ENCODE measurements at regions not wholly inside any gene's neighbourhood (a gene's known extent, or its start where the extent isn't known, plus 50 kb on each side); places are given as distances from the start of the nearest gene placed in this dataset.

DNA sequence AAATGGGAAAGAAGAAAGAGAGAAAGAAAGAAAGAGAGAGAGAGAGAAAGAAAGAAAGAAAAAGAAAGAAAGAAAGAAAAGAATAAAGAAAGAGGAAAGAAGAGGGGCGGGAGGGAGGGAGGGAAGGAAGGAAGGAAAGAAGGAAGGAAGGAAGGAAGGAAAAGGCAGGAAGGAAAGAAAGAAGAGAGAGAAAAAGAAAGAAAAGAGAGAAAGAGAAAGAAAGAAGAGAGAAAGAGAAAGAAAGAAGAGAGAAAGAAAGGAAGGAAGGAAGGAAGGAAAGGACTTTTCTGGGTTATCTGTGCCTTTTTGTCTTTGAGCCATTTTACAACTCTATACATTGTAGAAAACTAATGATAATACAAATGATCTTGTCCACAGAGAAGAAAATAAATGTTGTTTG, 136.6 kb upstream of the SMAD3 start:
- no peak overlapping the region for H2AFZ ChIP-seq (ENCODE audit: low read depth)
- H3K79me2 ChIP-seq (ENCODE audit: insufficient read depth, low read depth) = no peaks in the 10 kb centered on the region
- H3K4me3 ChIP-seq (IDR thresholded peaks at IDR 0.05; ENCODE audit: insufficient read depth, low read depth, low read length) = no peak overlapping the region
- no peaks in the 10 kb centered on the region for H3K27me3 ChIP-seq (ENCODE audit: insufficient read depth, low read depth)
- no peaks in the 10 kb centered on the region for H3K4me1 ChIP-seq (ENCODE audit: low read depth, poor library complexity, severe bottlenecking)
- H3K9ac ChIP-seq = no peak overlapping the region
- no peak overlapping the region for H3K27ac ChIP-seq
- TF ChIP-seq, protein P1, sequence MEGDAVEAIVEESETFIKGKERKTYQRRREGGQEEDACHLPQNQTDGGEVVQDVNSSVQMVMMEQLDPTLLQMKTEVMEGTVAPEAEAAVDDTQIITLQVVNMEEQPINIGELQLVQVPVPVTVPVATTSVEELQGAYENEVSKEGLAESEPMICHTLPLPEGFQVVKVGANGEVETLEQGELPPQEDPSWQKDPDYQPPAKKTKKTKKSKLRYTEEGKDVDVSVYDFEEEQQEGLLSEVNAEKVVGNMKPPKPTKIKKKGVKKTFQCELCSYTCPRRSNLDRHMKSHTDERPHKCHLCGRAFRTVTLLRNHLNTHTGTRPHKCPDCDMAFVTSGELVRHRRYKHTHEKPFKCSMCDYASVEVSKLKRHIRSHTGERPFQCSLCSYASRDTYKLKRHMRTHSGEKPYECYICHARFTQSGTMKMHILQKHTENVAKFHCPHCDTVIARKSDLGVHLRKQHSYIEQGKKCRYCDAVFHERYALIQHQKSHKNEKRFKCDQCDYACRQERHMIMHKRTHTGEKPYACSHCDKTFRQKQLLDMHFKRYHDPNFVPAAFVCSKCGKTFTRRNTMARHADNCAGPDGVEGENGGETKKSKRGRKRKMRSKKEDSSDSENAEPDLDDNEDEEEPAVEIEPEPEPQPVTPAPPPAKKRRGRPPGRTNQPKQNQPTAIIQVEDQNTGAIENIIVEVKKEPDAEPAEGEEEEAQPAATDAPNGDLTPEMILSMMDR (conservative IDR thresholded peaks at IDR 0.05; ENCODE audit: low read depth, low read length) = no peak
- no peaks in the 10 kb centered on the region for H4K20me1 ChIP-seq (ENCODE audit: insufficient read depth)
- H3K36me3 ChIP-seq (ENCODE audit: insufficient read depth) = no peaks in the 10 kb centered on the region
- H3K4me2 ChIP-seq = no peak overlapping the region

GRCh38 chr15:66929843-66930402, 135.5 kb upstream of the SMAD3 start:
- Histone ChIP-seq H3K27ac (no peak overlapping the region), H3K36me3 (ENCODE audit: insufficient read depth) (no peaks in the 10 kb centered on the region), H3K4me2 (no peak overlapping the region), H3K79me2 (ENCODE audit: insufficient read depth, low read depth) (no peaks in the 10 kb centered on the region), H4K20me1 (ENCODE audit: insufficient read depth) (no peaks in the 10 kb centered on the region), H3K4me3 (IDR thresholded peaks at IDR 0.05; ENCODE audit: insufficient read depth, low read depth, low read length) (no peak overlapping the region), H3K9ac (no peak overlapping the region), H3K27me3 (ENCODE audit: insufficient read depth, low read depth) (no peaks in the 10 kb centered on the region), H3K4me1 (ENCODE audit: low read depth, poor library complexity, severe bottlenecking) (no peaks in the 10 kb centered on the region), H2AFZ (ENCODE audit: low read depth) (no peak overlapping the region)
- TF ChIP-seq, protein P1 (conservative IDR thresholded peaks at IDR 0.05; ENCODE audit: low read depth, low read length) = no peak

DNA sequence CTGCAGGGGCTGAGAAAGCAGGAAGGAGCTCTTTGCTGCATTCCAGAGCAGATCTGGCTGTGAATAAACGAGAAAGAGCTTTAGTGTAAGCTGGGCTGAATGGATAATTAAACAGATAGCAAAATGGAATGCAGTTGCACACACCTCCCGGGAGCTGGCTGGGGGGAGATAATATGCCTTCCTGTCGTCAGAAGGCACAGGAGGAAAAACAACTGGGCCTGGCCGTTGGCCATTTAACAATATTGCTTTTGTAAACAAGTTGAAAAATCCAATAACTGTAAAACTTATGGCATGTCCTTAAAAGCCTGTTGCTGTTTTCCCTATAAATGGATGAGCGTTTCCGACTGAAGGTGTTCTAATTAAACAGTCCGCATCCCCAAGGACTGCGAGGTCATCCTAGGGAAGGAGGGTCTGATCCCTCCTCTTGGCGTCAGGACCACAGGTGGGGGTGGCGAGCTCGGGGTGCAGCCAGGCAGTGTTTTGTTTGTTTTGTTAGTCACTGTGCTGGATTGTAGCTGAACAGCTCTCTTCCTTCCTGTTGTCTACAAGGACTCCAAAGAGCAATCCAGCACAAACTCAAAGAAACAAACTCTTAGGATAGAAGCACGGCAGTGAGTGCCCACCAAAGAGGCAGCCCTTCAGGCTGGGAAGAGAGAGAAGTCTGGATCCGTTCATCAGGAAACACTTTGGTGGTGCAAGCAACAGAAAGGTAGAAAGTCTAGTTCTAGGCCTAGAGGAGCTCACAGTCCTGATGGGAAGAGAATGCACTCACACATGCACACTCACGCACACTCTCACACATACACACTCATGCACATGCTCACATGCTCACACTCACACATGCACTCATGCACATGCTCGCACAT, 133.4 kb upstream of the SMAD3 start:
- H3K27me3 ChIP-seq (ENCODE audit: insufficient read depth, low read depth) = no peaks in the 10 kb centered on the region
- H3K4me2 ChIP-seq = no peak overlapping the region

DNA sequence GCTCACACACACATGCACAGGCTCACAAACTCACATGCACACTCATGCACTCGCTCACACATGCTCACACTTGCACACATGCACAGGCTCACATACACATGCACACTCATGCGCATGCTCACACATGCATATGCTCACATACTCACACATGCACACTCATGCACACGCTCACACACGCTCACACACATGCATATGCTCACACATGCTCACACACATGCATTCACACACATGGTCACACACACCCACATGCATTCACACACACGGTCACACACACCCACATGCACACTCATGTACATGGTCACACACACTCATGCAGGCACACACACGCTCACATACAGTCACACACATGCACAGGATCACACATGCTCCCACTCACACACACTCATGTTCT, 132.8 kb upstream of the SMAD3 start:
- TF ChIP-seq, protein P1 (conservative IDR thresholded peaks at IDR 0.05; ENCODE audit: low read depth, low read length) = no peak
- Histone ChIP-seq H3K27ac (no peak overlapping the region), H4K20me1 (ENCODE audit: insufficient read depth) (no peaks in the 10 kb centered on the region), H2AFZ (ENCODE audit: low read depth) (no peak overlapping the region), H3K79me2 (ENCODE audit: insufficient read depth, low read depth) (no peaks in the 10 kb centered on the region), H3K36me3 (ENCODE audit: insufficient read depth) (no peaks in the 10 kb centered on the region), H3K4me1 (ENCODE audit: low read depth, poor library complexity, severe bottlenecking) (no peaks in the 10 kb centered on the region), H3K4me2 (no peak overlapping the region), H3K9ac (no peak overlapping the region), H3K4me3 (IDR thresholded peaks at IDR 0.05; ENCODE audit: insufficient read depth, low read depth, low read length) (no peak overlapping the region), H3K27me3 (ENCODE audit: insufficient read depth, low read depth) (no peaks in the 10 kb centered on the region)

More for the DNA sequence above, 133.4 kb upstream of the SMAD3 start:
- Histone ChIP-seq H3K9ac (no peak overlapping the region), H4K20me1 (ENCODE audit: insufficient read depth) (no peaks in the 10 kb centered on the region), H3K79me2 (ENCODE audit: insufficient read depth, low read depth) (no peaks in the 10 kb centered on the region), H3K27ac (no peak overlapping the region), H3K36me3 (ENCODE audit: insufficient read depth) (no peaks in the 10 kb centered on the region), H3K4me1 (ENCODE audit: low read depth, poor library complexity, severe bottlenecking) (no peaks in the 10 kb centered on the region), H2AFZ (ENCODE audit: low read depth) (no peak overlapping the region), H3K4me3 (IDR thresholded peaks at IDR 0.05; ENCODE audit: insufficient read depth, low read depth, low read length) (no peak overlapping the region)
- TF ChIP-seq, protein P1 (conservative IDR thresholded peaks at IDR 0.05; ENCODE audit: low read depth, low read length) = no peak
